ENCODE measurements at regions not wholly inside any gene's neighbourhood (a gene's known extent, or its start where the extent isn't known, plus 50 kb on each side); places are given as distances from the start of the nearest gene placed in this dataset.

GRCh38 chr5:86880785-86881492, 263.2 kb downstream of the COX7C start:
- peak; percentile 90 to 93 for DNase-seq

GRCh38 chr5:86881493-86882090, 263.9 kb downstream of the COX7C start:
- DNase-seq = no peak

DNA sequence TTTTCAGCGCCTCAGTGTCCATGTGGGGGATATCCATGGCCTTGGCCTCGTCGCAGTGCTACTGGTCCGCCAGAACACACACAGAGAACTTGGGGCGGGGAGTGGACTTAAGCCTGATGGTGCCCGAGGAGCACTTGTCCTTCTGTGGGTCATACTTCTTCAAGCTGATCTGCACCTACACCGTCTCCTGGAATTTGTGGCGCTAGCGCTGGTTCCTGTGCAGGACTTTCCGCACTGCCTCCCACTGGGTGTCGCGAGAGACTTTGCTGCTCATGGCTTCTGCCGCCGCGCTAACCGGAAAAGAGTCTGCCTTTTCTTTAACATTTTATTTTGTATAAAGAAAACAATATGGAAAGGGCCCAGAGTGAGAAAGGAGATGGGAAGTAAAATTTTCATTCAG, 266.9 kb downstream of the COX7C start:
- DNase-seq = no peak

DNA sequence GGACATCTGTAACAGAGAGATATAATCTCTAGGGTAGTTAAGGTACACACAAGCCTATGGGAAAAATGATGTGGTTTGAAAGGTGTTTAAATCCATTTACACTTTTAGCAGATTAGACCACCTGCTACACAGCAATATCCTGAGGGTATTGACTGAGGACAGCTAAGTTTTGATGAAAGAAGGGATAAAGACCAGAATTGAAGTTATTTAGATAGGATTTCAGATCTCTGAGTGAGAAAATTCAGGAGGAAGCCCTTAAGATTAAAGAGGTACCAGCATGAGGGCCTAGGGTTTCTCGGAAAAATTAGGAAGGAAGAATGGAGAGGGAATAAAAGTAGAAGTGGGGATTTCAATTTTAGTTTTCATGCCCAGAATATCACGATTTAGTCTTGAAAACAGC, 267.3 kb downstream of the COX7C start:
- no peak for DNase-seq

DNA sequence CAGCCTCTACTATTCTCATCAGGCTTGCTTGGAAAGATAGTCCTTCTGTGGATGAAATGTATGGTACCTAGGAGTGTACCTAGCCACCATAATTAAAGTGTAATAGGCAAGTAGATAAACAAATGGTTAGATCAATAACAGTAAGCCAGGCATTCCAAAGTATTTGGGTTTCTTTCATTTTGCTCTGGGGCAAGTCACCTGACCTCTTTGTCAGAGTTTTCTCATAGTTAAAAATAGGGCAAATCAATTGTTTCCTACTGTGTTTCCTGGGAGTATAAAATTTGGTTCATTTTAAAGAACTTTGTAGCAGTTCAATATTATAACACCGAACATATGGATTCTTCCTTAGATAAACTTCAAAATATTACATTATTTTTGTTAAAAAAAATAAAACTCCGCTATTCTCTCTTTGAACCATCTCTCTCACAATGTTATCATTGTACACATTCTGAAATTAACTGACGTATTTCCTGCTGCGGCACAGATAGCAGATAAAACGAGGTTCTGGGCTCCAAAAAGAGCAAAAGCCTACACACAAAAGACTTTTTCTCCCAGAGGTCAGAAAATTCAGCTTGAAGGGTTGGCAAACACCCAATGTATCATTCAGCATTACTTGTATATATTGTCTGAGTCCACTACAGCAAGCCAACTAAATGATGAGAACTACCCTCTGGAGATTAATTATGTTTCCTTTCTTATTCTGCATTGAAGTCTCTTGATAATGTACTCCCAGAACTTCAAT, 267.9 kb downstream of the COX7C start:
- DNase-seq = no peak

GRCh38 chr5:86890375-86890774, 272.6 kb downstream of the COX7C start:
- no peak for DNase-seq

DNA sequence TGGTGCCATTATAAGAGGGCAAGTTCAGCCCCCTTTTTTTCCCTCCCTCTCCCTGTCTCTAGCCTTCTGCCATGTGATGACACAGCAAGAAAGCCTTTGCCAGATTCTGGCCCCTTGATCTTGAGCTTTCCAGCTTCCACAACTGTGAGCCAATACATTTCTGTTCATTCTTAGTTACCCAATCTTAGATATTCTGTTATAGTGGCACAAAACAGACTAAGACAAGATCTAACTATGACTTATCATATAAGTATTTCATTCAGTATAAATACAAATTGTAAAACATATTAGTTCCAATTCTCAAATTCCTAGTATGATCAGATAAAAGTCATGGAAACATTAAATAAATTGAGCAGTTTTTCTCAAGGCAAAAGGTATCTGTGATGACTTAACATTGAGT, 276.3 kb downstream of the COX7C start:
- DNase-seq = no peak

GRCh38 chr5:86896916-86897315, 279.2 kb downstream of the COX7C start:
- no peak for DNase-seq

- DNase-seq = no peak
These were observed 291.9 kb downstream of the COX7C start for GRCh38 chr5:86909418-86910295.

DNA sequence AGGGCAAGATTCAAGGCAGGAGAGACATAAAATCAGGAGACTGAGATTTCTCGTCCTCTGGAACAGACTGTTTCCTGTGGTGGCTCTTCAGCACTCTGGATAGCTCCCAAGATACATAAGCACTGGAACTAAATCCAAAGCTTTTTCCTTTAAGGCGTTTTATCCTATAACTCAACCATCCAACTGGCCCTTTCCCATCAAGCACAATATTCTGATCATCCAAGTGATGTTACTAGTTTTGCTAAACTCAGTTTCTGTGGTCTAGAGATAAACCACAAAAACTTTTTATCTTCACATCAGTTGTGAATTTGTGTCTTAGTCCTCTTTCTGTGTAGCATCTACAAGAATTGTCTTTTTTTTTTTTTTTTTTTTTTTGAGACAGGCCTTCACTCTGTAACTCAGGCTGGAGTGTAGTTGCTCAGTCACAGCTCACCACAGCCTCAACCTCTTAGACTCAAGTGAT, 299.4 kb downstream of the COX7C start:
- peak; percentile 18 to 27 for DNase-seq

DNA sequence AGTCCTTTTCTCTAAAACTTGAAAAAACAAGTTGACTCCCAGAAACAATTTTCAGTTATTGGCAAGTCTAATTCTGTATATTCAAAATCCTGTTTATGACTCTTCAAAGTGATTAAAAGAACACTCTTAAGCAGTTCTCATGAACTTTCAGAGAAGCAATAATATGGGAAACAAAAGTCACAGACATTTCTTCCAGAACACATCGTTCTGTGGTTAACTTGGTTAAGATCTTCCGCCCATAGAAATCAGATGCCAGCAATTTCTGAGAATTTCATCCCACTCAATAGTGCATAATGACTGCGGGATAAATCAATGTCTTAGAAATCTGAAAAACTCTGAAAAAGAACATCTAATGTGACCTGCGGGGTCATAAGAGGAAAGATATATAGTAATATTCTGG, 300.5 kb downstream of the COX7C start:
- DNase-seq = no peak

- DNase-seq = no peak
These were observed 308.3 kb downstream of the COX7C start for GRCh38 chr5:86926033-86926432.

DNA sequence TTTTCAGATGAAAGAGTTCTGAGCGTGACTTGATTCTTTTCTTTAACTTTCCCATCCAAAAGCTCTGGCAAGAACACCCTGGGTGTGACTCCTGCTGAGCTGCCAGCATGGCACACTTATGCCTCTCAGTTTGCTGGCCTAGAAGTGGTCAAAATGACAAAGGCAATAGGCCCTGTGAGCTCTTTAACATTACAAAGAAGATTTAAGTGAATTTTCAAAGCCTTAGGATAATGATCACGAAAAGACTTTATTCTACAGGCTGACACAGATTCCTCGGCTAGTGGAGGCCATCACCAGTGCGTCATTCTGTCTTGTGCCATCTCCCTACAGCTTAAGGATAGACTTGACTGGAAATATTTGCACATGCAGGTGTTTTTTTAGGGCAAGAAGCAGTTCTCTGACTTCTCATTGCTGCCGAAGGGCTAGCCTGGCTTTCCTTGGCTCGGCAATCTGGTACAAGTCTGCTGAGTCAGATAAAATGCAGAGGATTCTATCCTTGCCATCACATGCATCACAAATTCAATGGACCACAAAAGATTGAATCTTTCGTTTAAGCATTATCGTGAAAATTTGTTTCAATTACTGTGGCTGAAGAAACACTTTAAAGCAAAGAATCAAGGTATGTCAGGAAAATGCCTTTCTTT, 311.5 kb downstream of the COX7C start:
- no peak for DNase-seq

- no peak for DNase-seq
These were observed 315.9 kb upstream of the RASA1 start for GRCh38 chr5:86951761-86952160.

DNA sequence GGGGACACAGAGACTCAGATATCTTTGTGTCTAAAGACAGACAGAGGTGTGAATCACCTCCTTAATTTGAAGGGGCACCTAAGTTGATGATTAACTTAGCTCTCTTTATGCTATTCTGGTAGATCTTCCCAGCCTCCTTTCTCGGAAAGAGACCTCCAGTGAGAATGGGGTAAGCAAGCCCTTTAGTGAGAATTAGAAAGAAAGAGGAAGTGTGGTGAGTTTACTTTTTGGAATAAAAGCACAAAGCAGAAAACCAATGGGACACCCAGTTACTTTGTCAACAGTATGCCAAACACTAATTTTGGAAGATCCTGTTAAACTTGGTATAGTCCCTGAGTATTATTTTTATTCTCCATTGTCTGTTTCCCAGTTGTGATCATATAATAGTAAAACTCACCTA, 302.8 kb upstream of the RASA1 start:
- DNase-seq = peak; percentile 7 to 39

- peak; percentile 34 to 70 for DNase-seq
These were observed 299.4 kb upstream of the RASA1 start for GRCh38 chr5:86968301-86968753.

DNA sequence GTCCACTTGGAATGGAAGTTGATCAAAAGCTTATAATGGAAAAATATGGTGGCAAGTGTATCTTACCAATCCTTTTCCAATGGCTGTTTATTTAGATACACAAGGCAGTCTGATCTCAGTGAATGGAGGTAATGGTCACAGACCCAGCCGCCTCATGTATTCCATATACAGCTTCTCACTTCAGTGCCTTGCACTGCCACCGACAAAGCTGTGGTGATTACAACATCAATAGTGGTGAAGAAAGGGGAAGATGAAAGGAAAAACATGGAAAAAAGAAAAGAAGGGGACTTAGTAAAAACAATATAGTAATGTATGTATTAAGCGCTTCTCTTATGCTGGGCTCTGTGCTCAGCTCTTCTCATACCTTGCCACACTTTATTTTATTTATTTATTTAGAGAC, 297.3 kb upstream of the RASA1 start:
- DNase-seq = no peak

DNA sequence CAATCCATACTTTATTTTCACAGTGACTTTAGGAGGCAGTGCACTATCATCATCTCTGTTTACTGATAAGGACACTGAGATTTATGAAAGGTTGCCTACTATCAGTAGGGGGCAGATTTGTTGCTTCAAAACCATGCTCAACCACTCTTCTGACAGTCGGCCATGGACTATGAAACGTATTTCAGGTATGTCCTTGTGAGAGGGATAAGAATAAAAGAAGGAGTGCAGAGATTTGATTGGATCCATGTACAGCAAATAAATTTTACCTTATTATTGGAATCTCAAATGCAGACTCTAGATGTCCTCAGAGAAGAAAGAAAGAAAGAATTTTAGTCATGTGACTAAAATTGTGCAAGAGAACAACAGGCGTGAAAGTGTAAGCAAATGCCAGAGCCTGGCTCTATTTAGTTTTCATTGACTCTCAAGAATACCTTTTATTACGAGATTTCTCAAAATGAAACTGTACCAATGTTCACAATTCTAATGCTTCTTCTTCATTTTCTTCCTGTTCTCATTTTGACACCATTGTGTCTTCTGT, 296.6 kb upstream of the RASA1 start:
- DNase-seq = peak in 1 of 2 experiments; percentile 1

GRCh38 chr5:86974955-86975354, 292.7 kb upstream of the RASA1 start:
- DNase-seq = no peak

DNA sequence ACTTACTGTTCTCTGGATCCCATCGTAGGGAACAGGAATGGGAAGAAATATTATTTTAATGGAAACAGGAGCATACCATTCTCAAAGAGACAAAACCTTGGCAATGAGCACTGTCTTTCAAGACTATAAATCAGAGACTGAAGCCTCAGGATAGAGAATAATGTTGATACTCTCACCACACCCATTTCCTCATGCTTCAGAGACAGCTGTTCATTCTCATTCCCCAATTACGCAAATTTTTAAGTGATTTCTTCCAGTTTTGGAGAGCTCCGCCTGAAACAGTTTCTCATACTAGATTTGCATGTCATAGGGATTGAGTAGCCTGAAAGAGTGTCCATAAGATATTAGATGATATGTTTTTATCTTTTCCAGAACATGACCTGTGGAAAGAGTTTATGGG, 290.5 kb upstream of the RASA1 start:
- no peak for DNase-seq

DNA sequence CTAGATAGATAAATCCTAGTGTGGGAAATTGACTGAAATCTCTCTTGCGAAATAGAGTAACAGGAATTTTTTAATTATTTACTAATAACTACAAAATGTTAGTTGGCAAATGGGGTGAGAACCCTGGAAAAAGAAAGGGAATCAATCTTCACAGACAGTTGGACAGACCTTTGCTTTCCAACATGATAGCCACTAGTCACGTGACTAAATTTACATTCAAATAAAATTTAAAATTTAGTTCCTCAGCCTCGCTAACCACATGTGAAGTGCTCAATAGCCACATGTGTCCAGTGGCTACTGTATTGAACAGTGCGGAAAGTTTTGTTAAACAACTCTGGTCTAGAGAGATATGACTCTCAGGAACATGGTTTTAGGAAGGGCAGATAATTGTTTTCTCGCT, 289.9 kb upstream of the RASA1 start:
- no peak for DNase-seq

GRCh38 chr5:86979811-86980411, 287.8 kb upstream of the RASA1 start:
- DNase-seq = peak; percentile 80 to 82

Data from Kasumi-1 (cell line).